Sigmoid colon (tissue), 6 donors: ENCODE measurements at regions not wholly inside any gene's neighbourhood (a gene's known extent, or its start where the extent isn't known, plus 50 kb on each side); places are given as distances from the start of the nearest gene placed in this dataset.

Source experiments
- DNase-seq: peaks from one replicate; pipeline ENCODE4 v3.0.0-alpha.2; 2019
- H3K27ac ChIP-seq, 4 donors: fragments of 200-600 bp; sonication (generic); one replicate each; pipeline ENCODE4 v1.5.1; 2016 to 2019; ENCODE audit warnings: mild to moderate bottlenecking in 1 of 4
- H3K27me3 ChIP-seq, 3 donors: fragments of 200-600 bp; sonication (generic); one replicate each; pipeline ENCODE4 v1.5.1; 2019; ENCODE audit warnings: mild to moderate bottlenecking in 1 of 3
- H3K36me3 ChIP-seq, 4 donors: fragments of 200-600 bp; sonication (generic); one replicate each; pipeline ENCODE4 v1.5.1; 2016 to 2019
- H3K4me1 ChIP-seq, 4 donors: fragments of 200-600 bp; sonication (generic); one replicate each; pipeline ENCODE4 v1.5.1; 2017 to 2019
- H3K4me3 ChIP-seq, 4 donors: fragments of 200-600 bp; sonication (generic); one replicate each; pipeline ENCODE4 v1.5.1; 2017 to 2019; ENCODE audit warnings: mild to moderate bottlenecking in 2 of 4, moderate library complexity in 1 of 4
- H3K9me3 ChIP-seq, 4 donors: fragments of 200-600 bp in 3 of 4; sonication (generic) in 3 of 4; one replicate each; pipeline versions ENCODE4 v1.5.1 to v1.6.1; 2013 to 2019
- EP300 ChIP-seq, 4 donors: sonication (generic); formaldehyde crosslinking; IDR thresholded peaks; one replicate each; pipeline ENCODE4 v1.6.1; 2017; ENCODE audit warnings: antibody characterized with exemption in 4 of 4
- POLR2A ChIP-seq, 2 donors: fragments of 450-650 bp; IDR thresholded peaks; one replicate each; pipeline ENCODE4 v1.6.1; 2016; ENCODE audit warnings: antibody characterized with exemption in 2 of 2, mild to moderate bottlenecking in 2 of 2, moderate library complexity in 2 of 2
- POLR2AphosphoS5 ChIP-seq, 4 donors: sonication (generic); formaldehyde crosslinking; IDR thresholded peaks; one replicate each; pipeline ENCODE4 v1.6.1; 2017; ENCODE audit warnings: antibody characterized with exemption in 4 of 4
- WGBS, 2 donors: extraction: QIAGEN DNeasy Blood & Tissue Kit; methylation state at CpG; one replicate each; pipeline ENCODE4 v1.1.7; 2013; 5-methylcytosine and 5-hydroxymethylcytosine counted together
- intact Hi-C: fragments of 100-400 bp; cut with DNase I; formaldehyde crosslinking; loops from one replicate; pipeline ENCODE4 v1.15.1; 2023
- TF ChIP-seq, protein P1 (sequence below), 4 experiments: fragments of 450-650 bp in 3 of 4; fragments of 200-600 bp in 1 of 4; IDR thresholded peaks; one replicate each; pipeline ENCODE4 v1.5.1; 2016 to 2019; ENCODE audit warnings: antibody characterized with exemption in 4 of 4, mild to moderate bottlenecking in 3 of 4, moderate library complexity in 2 of 4
- donor health status: healthy with polysubstance abuse.
- donor health status: healthy.

DNA sequence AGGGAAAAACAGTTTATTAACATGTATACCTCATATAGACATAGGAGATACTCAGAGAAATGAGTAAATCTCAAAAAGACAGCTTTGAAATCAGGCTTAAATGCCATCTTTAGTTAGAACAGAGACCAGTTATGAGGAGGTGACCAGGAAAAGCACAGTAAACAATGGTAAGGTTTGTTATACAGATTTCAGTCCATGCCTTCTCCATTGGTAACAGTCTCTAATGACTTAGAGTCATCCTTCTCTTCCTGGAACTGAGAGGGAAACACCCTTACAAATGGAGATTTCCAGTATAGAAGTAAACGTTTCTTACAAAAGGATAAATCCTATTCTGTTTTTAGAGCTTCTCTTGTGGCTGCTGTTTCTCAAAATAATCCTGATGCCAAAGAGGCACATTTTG lies 476.3 kb upstream of the NAALADL2 start:
- H3K4me3 ChIP-seq = no peak overlapping the region
- no peak overlapping the region for H3K27ac ChIP-seq
- no peak for TF ChIP-seq POLR2AphosphoS5 (IDR thresholded peaks at IDR 0.05)
- no peak for TF ChIP-seq POLR2A (IDR thresholded peaks at IDR 0.05)
- TF ChIP-seq, protein P1, sequence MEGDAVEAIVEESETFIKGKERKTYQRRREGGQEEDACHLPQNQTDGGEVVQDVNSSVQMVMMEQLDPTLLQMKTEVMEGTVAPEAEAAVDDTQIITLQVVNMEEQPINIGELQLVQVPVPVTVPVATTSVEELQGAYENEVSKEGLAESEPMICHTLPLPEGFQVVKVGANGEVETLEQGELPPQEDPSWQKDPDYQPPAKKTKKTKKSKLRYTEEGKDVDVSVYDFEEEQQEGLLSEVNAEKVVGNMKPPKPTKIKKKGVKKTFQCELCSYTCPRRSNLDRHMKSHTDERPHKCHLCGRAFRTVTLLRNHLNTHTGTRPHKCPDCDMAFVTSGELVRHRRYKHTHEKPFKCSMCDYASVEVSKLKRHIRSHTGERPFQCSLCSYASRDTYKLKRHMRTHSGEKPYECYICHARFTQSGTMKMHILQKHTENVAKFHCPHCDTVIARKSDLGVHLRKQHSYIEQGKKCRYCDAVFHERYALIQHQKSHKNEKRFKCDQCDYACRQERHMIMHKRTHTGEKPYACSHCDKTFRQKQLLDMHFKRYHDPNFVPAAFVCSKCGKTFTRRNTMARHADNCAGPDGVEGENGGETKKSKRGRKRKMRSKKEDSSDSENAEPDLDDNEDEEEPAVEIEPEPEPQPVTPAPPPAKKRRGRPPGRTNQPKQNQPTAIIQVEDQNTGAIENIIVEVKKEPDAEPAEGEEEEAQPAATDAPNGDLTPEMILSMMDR (IDR thresholded peaks at IDR 0.05) = no peak
- TF ChIP-seq EP300 (IDR thresholded peaks at IDR 0.05) = no peak
- peaks cover 0 to 10% (median 0%) of the 10 kb centered on the region in 4 donors for H3K4me1 ChIP-seq
- no peak for DNase-seq
- intact Hi-C loops = no loop called here
- H3K36me3 ChIP-seq = no peaks in the 10 kb centered on the region
- no peaks in the 10 kb centered on the region for H3K9me3 ChIP-seq
- 57 to 71% methylated on average over 1 of the region's 1 CpG for WGBS, 2 donors
- no peaks in the 10 kb centered on the region for H3K27me3 ChIP-seq

DNA sequence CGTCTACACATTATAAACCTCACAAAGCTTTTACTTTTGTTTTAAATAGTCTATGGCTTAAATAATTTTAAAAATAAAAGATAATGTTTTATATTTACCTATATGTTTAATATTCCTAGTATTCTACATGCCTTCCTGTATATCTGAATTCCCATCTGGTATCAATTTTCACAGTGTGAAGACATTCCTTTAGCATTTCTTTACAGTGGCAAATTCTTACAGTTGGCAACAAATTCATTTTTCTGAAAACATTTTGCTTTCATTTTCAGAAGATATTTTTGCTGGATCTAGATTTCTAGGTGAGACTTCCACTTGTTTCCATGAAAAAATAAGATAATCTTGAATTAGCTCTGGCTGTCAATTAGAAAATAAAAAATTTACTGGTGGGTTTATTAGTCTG lies 471.4 kb upstream of the NAALADL2 start:
- Histone ChIP-seq H3K4me3 (no peak overlapping the region), H3K9me3 (no peaks in the 10 kb centered on the region), H3K36me3 (no peaks in the 10 kb centered on the region), H3K27me3 (no peaks in the 10 kb centered on the region), H3K27ac (no peak overlapping the region), H3K4me1 (peaks cover 0 to 7% (median 0%) of the 10 kb centered on the region in 4 donors)
- no peak for DNase-seq
- TF ChIP-seq POLR2A (IDR thresholded peaks at IDR 0.05) (no peak), POLR2AphosphoS5 (IDR thresholded peaks at IDR 0.05) (no peak), EP300 (IDR thresholded peaks at IDR 0.05) (no peak)
- intact Hi-C loops = no loop called here
- 92 to 99% methylated on average over 1 of the region's 1 CpG for WGBS, 2 donors

DNA sequence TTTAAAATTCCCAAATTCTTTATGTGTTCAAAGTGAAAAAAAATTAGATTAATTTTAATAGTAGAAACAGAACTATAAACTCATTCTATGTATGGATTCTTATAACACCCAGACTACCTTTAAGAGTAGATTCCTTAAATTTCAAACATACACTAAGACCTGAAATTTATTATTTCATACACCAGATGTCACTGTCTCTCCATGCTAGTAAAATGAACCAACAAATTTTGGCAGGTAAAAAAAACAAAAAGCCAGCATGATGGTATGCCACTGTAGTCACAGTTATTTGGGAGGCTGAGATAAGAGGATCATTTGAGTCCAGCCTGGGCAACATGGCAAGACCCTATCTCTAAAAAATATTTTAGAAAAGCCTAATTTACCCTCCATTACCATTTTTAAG lies 461.3 kb upstream of the NAALADL2 start:
- intact Hi-C loops = no loop called here
- TF ChIP-seq, protein P1 (IDR thresholded peaks at IDR 0.05) = peak in 3 of 4 experiments; percentile 22 to 50 (median 32)
- no peak for TF ChIP-seq POLR2A (IDR thresholded peaks at IDR 0.05)
- Histone ChIP-seq H3K27ac (no peak overlapping the region), H3K27me3 (no peaks in the 10 kb centered on the region), H3K36me3 (no peaks in the 10 kb centered on the region), H3K4me3 (no peak overlapping the region), H3K4me1 (peaks cover 0 to 2% (median 0%) of the 10 kb centered on the region in 4 donors), H3K9me3 (no peaks in the 10 kb centered on the region)
- no peak for DNase-seq

DNA sequence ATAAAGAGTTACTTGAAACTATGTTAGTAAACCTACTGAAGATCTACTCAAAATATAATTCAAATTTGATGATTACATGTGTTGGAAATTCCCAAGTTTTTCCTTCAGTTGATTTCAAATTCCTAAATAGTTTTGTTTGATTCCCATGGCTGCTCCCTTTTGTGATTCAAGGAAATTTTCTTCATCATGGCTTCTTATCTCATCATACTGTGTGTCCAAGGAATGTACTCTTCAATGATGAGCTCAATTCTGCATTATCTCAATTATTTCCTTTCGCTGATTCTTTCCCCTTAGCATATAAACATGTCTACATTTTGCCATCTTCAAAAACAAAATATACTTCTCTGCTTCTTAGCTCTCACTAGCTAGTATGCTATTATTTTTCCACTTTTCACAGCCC lies 460.4 kb upstream of the NAALADL2 start:
- H3K4me1 ChIP-seq = no peaks in the 10 kb centered on the region
- no peak overlapping the region for H3K4me3 ChIP-seq
- H3K27ac ChIP-seq = no peak overlapping the region
- TF ChIP-seq POLR2A (IDR thresholded peaks at IDR 0.05) (no peak), EP300 (IDR thresholded peaks at IDR 0.05) (no peak), POLR2AphosphoS5 (IDR thresholded peaks at IDR 0.05) (no peak)
- TF ChIP-seq, protein P1 (IDR thresholded peaks at IDR 0.05) = no peak
- no peaks in the 10 kb centered on the region for H3K9me3 ChIP-seq
- H3K27me3 ChIP-seq = no peaks in the 10 kb centered on the region
- no peak for DNase-seq
- 93 to 97% methylated on average over 1 of the region's 1 CpG for whole genome bisulfite sequencing, 2 donors
- intact Hi-C loops = no loop called here
- no peaks in the 10 kb centered on the region for H3K36me3 ChIP-seq

DNA sequence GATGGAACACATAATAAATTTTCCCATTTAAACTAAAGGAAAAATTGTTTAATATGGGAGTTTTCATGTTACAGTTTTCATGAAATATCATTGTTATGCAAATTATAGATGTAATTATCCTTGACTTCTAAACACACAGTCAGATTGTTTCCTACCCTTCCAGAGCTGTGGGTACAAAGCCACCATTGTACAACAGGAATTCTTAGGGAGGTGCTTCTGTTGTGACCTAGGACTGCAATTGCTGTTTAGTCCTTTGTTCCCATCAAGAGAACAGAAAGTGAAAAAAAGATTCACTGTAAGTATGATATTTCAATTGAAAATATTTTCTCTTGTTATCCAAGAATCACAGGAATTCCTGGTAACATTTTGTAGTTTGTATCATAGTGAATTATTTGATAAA lies 455.3 kb upstream of the NAALADL2 start:
- no peaks in the 10 kb centered on the region for H3K27me3 ChIP-seq
- H3K36me3 ChIP-seq = no peaks in the 10 kb centered on the region
- no peak overlapping the region for H3K4me3 ChIP-seq
- intact Hi-C loops = no loop called here
- no peaks in the 10 kb centered on the region for H3K4me1 ChIP-seq
- no peaks in the 10 kb centered on the region for H3K9me3 ChIP-seq
- DNase-seq = no peak
- H3K27ac ChIP-seq = no peak overlapping the region
- TF ChIP-seq, protein P1 (IDR thresholded peaks at IDR 0.05) = no peak
- no peak for TF ChIP-seq POLR2A (IDR thresholded peaks at IDR 0.05)
- no peak for TF ChIP-seq EP300 (IDR thresholded peaks at IDR 0.05)
